Pancreas (tissue), 10 donors: ENCODE measurements at regions not wholly inside any gene's neighbourhood (a gene's known extent, or its start where the extent isn't known, plus 50 kb on each side); places are given as distances from the start of the nearest gene placed in this dataset.

Experiments
- ATAC-seq, 4 donors: fragments of 200-7000 bp; cut with Tn5 transposase; one replicate each; pipeline versions ENCODE4 v1.8.0 to v1.9.1; 2020; ENCODE audit warnings: mild to moderate bottlenecking in 4 of 4, moderate library complexity in 4 of 4
- DNase-seq, 6 donors: peaks; one replicate each; pipeline ENCODE4 v3.0.0-alpha.2; 2020
- FAIRE-seq: peaks from 2 replicates; lab custom pipeline; 2012; peaks lifted over from hg19 to GRCh38; lab: Jason Lieb, UNC
- H3K27ac ChIP-seq, 4 donors: fragments of 200-600 bp; sonication (generic); 1 replicate in 3 of 4; 2 replicates in 1 of 4; pipeline versions ENCODE4 v1.5.0 to v1.8.0; 2020
- H3K27me3 ChIP-seq, 4 donors: fragments of 200-600 bp; one replicate each; pipeline ENCODE4 v1.8.0; 2021
- H3K36me3 ChIP-seq, 3 donors: fragments of 200-600 bp; sonication (generic) in 1 of 3; one replicate each; pipeline versions ENCODE4 v1.5.0 to v1.8.0; 2020 to 2021
- H3K4me1 ChIP-seq, 3 donors: fragments of 200-600 bp; one replicate each; pipeline ENCODE4 v1.8.0; 2021
- H3K4me3 ChIP-seq, 4 donors: fragments of 200-600 bp; sonication (generic) in 2 of 4; one replicate each; pipeline versions ENCODE4 v1.5.0 to v1.8.0; 2020 to 2021
- H3K9me3 ChIP-seq, 4 donors: fragments of 200-600 bp; one replicate each; pipeline ENCODE4 v1.8.0; 2021
- WGBS, 2 donors: extraction: QIAGEN DNeasy Blood & Tissue Kit; methylation state at CpG; one replicate each; pipeline ENCODE4 v1.1.7; 2013; 5-methylcytosine and 5-hydroxymethylcytosine counted together
- intact Hi-C, 3 donors: fragments of 100-400 bp; cut with DNase I; formaldehyde crosslinking; loops; one replicate each; pipeline versions ENCODE4 v1.11.1 to v1.14.2; 2022
- TF ChIP-seq, protein P1 (sequence below), 4 donors: fragments of 200-600 bp; sonication (generic) in 3 of 4; IDR thresholded peaks; one replicate each; pipeline versions ENCODE4 v1.5.0 to v1.8.0; 2021; ENCODE audit warnings: antibody characterized with exemption in 4 of 4
- donor health status: healthy with polysubstance abuse.
- donor health status: DM: no; HTN: no; CAD: no; lungs with moderate emphysema.
- donor health status: DM: no; HTN: no; CAD: no.
- donor health status: control.
- donor health status: control.
- donor health status: Bipolar disorder and iron deficiency.
- donor health status: DM: yes; HTN: yes; CAD: no.
- donor health status: DM: no; HTN: no; CAD: no.
- donor health status: DM: no; HTN: no; CAD: no.
- donor health status: DM: yes; HTN: yes; CAD: no.

DNA sequence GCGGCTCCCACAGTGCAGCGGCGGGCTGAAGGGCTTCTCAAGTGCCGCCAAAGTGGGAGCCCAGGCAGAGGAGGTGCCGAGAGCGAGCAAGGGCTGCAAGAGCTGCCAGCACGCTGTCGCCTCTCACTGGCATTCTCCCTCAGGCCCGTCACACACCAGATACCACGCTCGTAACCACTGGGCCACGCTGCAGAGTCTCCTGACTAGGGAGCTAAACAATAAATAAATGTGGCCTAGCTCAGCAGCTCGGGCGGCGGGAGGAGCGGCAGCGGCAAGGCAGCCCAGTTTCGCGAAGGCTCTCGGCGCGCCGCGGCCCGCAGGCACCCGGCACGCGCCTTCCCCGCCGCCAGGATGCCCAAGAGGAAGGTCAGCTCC lies 55.9 kb upstream of the FAM174B start:
- no peak overlapping the region for H3K4me3 ChIP-seq
- FAIRE-seq = no peak
- intact Hi-C loops = loop anchor here in 2 of 3 donors (10.0 kb wide), 2 partner anchors 187 to 437 kb away; no protein-coding TSS in a partner anchor
- no peak for ATAC-seq
- peak in 1 of 6 donors; percentile 61 for DNase-seq
- H3K9me3 ChIP-seq = no peaks in the 10 kb centered on the region
- no peaks in the 10 kb centered on the region for H3K27me3 ChIP-seq
- WGBS, 2 donors = 97 to 98% methylated on average over 25 to 30 of the region's 30 CpGs
- no peak overlapping the region for H3K27ac ChIP-seq
- no peaks in the 10 kb centered on the region for H3K4me1 ChIP-seq
- TF ChIP-seq, protein P1, sequence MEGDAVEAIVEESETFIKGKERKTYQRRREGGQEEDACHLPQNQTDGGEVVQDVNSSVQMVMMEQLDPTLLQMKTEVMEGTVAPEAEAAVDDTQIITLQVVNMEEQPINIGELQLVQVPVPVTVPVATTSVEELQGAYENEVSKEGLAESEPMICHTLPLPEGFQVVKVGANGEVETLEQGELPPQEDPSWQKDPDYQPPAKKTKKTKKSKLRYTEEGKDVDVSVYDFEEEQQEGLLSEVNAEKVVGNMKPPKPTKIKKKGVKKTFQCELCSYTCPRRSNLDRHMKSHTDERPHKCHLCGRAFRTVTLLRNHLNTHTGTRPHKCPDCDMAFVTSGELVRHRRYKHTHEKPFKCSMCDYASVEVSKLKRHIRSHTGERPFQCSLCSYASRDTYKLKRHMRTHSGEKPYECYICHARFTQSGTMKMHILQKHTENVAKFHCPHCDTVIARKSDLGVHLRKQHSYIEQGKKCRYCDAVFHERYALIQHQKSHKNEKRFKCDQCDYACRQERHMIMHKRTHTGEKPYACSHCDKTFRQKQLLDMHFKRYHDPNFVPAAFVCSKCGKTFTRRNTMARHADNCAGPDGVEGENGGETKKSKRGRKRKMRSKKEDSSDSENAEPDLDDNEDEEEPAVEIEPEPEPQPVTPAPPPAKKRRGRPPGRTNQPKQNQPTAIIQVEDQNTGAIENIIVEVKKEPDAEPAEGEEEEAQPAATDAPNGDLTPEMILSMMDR (IDR thresholded peaks at IDR 0.05) = no peak
- no peaks in the 10 kb centered on the region for H3K36me3 ChIP-seq

DNA sequence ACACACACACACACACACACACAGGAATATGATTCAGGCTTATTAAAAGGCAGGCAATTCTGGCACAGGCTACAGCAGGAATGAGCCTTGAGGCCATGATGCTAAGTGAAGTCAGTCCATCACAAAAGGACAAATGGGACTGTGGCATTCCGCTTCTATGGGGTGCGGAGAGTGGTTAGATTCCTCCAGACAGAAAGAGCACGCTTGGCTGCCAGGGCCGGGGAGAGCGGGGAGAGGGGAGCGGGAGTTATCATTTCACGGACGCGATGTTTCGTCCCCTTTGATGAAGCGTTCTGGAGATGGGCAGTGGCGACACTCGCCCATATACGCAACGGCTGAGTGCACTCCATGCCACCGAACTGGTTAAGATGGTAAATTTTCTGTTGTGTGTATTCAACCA lies 58.5 kb upstream of the FAM174B start:
- intact Hi-C loops = loop anchor here in 2 of 3 donors (10.0 kb wide), 2 partner anchors 189 to 439 kb away; no protein-coding TSS in a partner anchor
- peak overlapping the region; percentile 31 to 50 (median 47) for H3K4me3 ChIP-seq
- no peak for FAIRE-seq
- TF ChIP-seq, protein P1 (IDR thresholded peaks at IDR 0.05) = no peak
- no peak for DNase-seq
- WGBS, 2 donors = 17 to 18% methylated on average over 16 of the region's 16 CpGs
- H3K9me3 ChIP-seq = no peaks in the 10 kb centered on the region
- H3K27ac ChIP-seq = peak overlapping the region in 3 of 4 donors; percentile 7 to 19 (median 18)
- no peaks in the 10 kb centered on the region for H3K27me3 ChIP-seq
- peak; percentile 24 to 54 (median 54) for ATAC-seq
- no peaks in the 10 kb centered on the region for H3K4me1 ChIP-seq
- H3K36me3 ChIP-seq = no peaks in the 10 kb centered on the region

DNA sequence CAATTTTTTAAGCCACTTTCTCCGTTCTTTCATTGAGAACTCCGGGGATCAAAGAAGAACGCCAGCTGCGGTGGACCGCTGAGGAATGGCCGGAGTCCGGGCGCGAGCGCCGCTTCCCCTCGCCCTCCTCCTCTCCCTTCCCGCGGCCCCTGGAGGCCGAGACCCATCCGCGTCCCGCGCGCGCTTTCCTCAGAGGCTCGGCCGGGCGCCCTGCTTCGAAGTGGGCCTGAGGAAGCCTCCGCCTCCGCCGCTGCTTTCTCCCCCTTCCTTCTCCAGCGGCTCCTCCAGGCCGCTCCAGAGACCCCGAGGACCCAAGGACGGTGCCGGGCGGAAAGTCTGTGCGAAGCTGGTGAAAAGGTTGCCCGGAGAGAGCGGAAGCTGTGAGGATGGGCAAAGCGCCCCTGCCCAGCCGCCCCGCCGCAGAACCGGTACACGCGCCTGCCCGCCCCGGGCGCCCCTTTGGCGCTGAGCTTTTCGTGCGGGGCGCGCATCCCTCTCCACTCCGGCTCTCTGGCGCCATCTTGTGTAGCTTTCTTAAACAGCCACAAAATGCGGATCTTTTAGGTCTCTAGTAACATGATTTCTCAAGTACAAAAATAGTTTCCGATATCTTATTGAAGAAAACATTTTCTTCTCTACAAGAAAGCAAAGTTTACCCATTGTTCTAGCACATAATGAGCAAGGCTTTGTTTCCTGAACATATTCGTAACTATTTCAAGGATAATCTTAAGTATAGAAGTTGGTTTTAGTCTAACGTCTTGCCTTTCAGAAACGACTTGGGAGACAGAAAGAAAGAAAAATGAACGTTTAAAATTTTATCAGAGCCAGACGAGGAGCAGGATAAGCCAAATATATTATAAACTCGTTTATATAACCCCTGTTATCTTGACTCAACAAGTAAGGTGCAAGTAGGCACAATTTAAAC lies 59.2 kb upstream of the FAM174B start:
- ATAC-seq = peak; percentile 90 to 98 (median 96)
- peak overlapping the region; percentile 31 to 50 (median 47) for H3K4me3 ChIP-seq
- H3K9me3 ChIP-seq = no peaks in the 10 kb centered on the region
- no peaks in the 10 kb centered on the region for H3K27me3 ChIP-seq
- TF ChIP-seq, protein P1 (IDR thresholded peaks at IDR 0.05) = peak; percentile 50 to 86 (median 62)
- H3K27ac ChIP-seq = peak overlapping the region in 3 of 4 donors; percentile 7 to 19 (median 18)
- H3K36me3 ChIP-seq = no peaks in the 10 kb centered on the region
- intact Hi-C loops = loop anchor here in 2 of 3 donors (10.0 kb wide), 2 partner anchors 190 to 440 kb away; no protein-coding TSS in a partner anchor
- no peaks in the 10 kb centered on the region for H3K4me1 ChIP-seq
- peak; percentile 45 to 85 (median 68) for DNase-seq
- WGBS, 2 donors = 2% methylated on average over 53 to 62 of the region's 62 CpGs
- FAIRE-seq = no peak

DNA sequence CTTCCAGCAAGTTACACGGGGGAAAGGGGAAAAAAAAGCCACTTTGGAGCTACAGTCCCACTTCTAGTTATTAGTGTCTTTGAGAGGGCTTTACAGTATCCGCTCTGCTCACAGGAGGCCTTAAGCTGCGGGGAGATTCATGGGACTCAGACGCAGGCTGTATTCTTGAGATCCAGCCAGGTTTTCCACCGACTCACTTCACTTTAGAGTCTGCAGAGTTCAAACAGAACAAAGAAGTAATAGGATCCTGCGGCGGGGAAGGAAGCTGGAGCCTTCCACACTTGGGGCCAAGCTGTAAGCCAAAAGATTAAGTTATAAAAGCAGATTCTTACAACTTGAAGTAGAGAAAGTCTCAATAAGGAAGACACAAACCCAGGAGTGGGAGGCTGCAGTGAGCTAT lies 60.2 kb upstream of the FAM174B start:
- Histone ChIP-seq H3K27ac (no peak overlapping the region), H3K9me3 (no peaks in the 10 kb centered on the region), H3K36me3 (no peaks in the 10 kb centered on the region), H3K27me3 (no peaks in the 10 kb centered on the region), H3K4me1 (no peaks in the 10 kb centered on the region), H3K4me3 (no peak overlapping the region)
- no peak for DNase-seq
- intact Hi-C loops = loop anchor here in 2 of 3 donors (10.0 kb wide), 2 partner anchors 191 to 441 kb away; no protein-coding TSS in a partner anchor
- TF ChIP-seq, protein P1 (IDR thresholded peaks at IDR 0.05) = no peak
- no peak for FAIRE-seq
- no peak for ATAC-seq
- 84% methylated on average over 7 of the region's 7 CpGs for WGBS, 2 donors
